PC-9 (cell line): ENCODE measurements at regions not wholly inside any gene's neighbourhood (a gene's known extent, or its start where the extent isn't known, plus 50 kb on each side); places are given as distances from the start of the nearest gene placed in this dataset.

Experiments
- BruUV-seq: library from RNA; stranded (reverse); fragments of 400-500 nt; replicated peaks from 2 replicates; lab custom pipeline; 2021; lab: Mats Ljungman, UMichigan
- CTCF ChIA-PET: fragments of 300-600 bp; sonication (Branson Sonifier 250); formaldehyde crosslinking; loops from one replicate; lab custom pipeline; 2022; ENCODE audit warnings: antibody characterized with exemption; lab: Charles Lee
- POLR2A ChIA-PET: fragments of 300-600 bp; sonication (Branson Sonifier 250); formaldehyde crosslinking; loops from one replicate; lab custom pipeline; 2022; ENCODE audit warnings: antibody characterized with exemption; ENCODE audit not compliant: unreplicated experiment; lab: Charles Lee
- DNase-seq, 2 experiments: peaks; one replicate each; pipeline versions ENCODE4 v3.0.0 to v3.0.0-alpha.2; 2015 to 2022; ENCODE audit warnings: mixed read lengths in 1 of 2
- H2AFZ ChIP-seq: fragments of 200-600 bp; sonication (generic); 2 replicates; pipeline ENCODE4 v1.8.1; 2017; ENCODE audit warnings: antibody characterized with exemption
- H3F3A ChIP-seq: fragments of 200-600 bp; sonication (generic); 2 replicates; pipeline ENCODE4 v1.8.1; 2017; ENCODE audit warnings: antibody characterized with exemption, mild to moderate bottlenecking, low read depth; ENCODE audit not compliant: insufficient read depth
- H3K27ac ChIP-seq: fragments of 200-600 bp; sonication (generic); 2 replicates; pipeline ENCODE4 v1.6.1; 2016; ENCODE audit warnings: mixed run types
- H3K27me3 ChIP-seq: fragments of 200-600 bp; sonication (generic); 2 replicates; pipeline ENCODE4 v1.6.1; 2016; ENCODE audit warnings: low read depth, mixed run types; ENCODE audit not compliant: insufficient read depth
- H3K36me3 ChIP-seq: fragments of 200-600 bp; sonication (generic); 2 replicates; pipeline ENCODE4 v1.6.1; 2016; ENCODE audit warnings: low read depth, mixed run types
- H3K4me1 ChIP-seq: fragments of 200-600 bp; sonication (generic); replicated peaks from 2 replicates; pipeline ENCODE4 v1.6.1; 2016; ENCODE audit warnings: mixed run types; ENCODE audit not compliant: insufficient read depth
- H3K4me2 ChIP-seq: fragments of 200-600 bp; sonication (generic); 2 replicates; pipeline ENCODE4 v1.6.1; 2017; ENCODE audit warnings: mixed run types
- H3K4me3 ChIP-seq: fragments of 200-600 bp; sonication (generic); 2 replicates; pipeline ENCODE4 v1.6.1; 2016; ENCODE audit warnings: mixed run types
- H3K79me2 ChIP-seq: fragments of 200-600 bp; sonication (generic); 2 replicates; pipeline ENCODE4 v1.6.1; 2017; ENCODE audit warnings: low read depth, mixed run types
- H3K9me2 ChIP-seq: fragments of 200-600 bp; sonication (generic); 2 replicates; pipeline ENCODE4 v1.8.1; 2017; ENCODE audit warnings: mild to moderate bottlenecking; ENCODE audit not compliant: insufficient read depth
- H3K9me3 ChIP-seq: fragments of 200-600 bp; sonication (generic); 2 replicates; pipeline ENCODE4 v1.8.1; 2016; ENCODE audit warnings: low read depth; ENCODE audit not compliant: insufficient read depth
- H4K20me1 ChIP-seq: fragments of 200-600 bp; sonication (generic); 2 replicates; pipeline ENCODE4 v1.8.1; 2017; ENCODE audit not compliant: insufficient read depth
- EZH2 ChIP-seq: fragments of 200-600 bp; sonication (generic); IDR thresholded peaks from 2 replicates; pipeline ENCODE4 v1.8.0; 2017; ENCODE audit warnings: antibody characterized with exemption, low read depth
- intact Hi-C: fragments of 100-400 bp; cut with micrococcal nuclease; formaldehyde crosslinking; loops from one replicate; pipeline ENCODE4 v1.10.0; 2022; ENCODE audit not compliant: unreplicated experiment
- TF ChIP-seq, protein P1 (sequence below): fragments of 200-600 bp; sonication (generic); conservative IDR thresholded peaks from 2 replicates; pipeline ENCODE4 v1.6.1; 2017; ENCODE audit warnings: mixed run types, antibody characterized with exemption, mild to moderate bottlenecking, moderate library complexity

DNA sequence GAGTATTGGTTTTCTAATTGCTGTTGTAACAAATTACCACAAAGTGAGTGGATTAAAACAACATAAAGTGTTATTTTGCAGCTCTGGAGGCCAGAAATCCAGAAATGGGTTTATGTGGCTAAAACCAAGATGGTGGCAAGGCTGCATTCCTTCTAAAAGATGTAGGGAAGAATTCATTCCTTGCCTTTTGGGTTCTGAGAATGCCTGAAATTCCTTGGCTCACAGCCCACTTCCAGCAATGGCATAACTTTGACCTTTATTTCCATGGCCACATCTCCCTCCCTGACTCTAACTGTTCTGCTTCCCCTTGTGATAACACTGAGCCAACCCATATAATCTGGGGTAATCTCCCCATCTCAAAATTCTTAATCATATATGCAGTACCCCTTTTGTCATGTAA is 269.6 kb upstream of the RPL38 start:
- H3K9me3 ChIP-seq = no peaks in the 10 kb centered on the region
- no peak overlapping the region for H3K27ac ChIP-seq
- H3F3A ChIP-seq = no peaks in the 10 kb centered on the region
- H3K4me1 ChIP-seq = no peaks in the 10 kb centered on the region
- intact Hi-C loops = no loop called here
- no peak overlapping the region for H3K4me3 ChIP-seq
- TF ChIP-seq EZH2 = no peak
- TF ChIP-seq, protein P1, sequence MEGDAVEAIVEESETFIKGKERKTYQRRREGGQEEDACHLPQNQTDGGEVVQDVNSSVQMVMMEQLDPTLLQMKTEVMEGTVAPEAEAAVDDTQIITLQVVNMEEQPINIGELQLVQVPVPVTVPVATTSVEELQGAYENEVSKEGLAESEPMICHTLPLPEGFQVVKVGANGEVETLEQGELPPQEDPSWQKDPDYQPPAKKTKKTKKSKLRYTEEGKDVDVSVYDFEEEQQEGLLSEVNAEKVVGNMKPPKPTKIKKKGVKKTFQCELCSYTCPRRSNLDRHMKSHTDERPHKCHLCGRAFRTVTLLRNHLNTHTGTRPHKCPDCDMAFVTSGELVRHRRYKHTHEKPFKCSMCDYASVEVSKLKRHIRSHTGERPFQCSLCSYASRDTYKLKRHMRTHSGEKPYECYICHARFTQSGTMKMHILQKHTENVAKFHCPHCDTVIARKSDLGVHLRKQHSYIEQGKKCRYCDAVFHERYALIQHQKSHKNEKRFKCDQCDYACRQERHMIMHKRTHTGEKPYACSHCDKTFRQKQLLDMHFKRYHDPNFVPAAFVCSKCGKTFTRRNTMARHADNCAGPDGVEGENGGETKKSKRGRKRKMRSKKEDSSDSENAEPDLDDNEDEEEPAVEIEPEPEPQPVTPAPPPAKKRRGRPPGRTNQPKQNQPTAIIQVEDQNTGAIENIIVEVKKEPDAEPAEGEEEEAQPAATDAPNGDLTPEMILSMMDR = no peak
- no peaks in the 10 kb centered on the region for H4K20me1 ChIP-seq
- H3K27me3 ChIP-seq = peaks cover 88% of the 10 kb centered on the region
- no peak for DNase-seq
- ChIA-PET CTCF (no interaction called here), POLR2A (no interaction called here)
- no peaks in the 10 kb centered on the region for H3K79me2 ChIP-seq
- no peak overlapping the region for H3K4me2 ChIP-seq
- no TSS peak for BruUV-seq
- no peak overlapping the region for H2AFZ ChIP-seq
- no peaks in the 10 kb centered on the region for H3K9me2 ChIP-seq
- no peaks in the 10 kb centered on the region for H3K36me3 ChIP-seq

- no peaks in the 10 kb centered on the region for H3K4me1 ChIP-seq
- BruUV-seq = no TSS peak
- H3K79me2 ChIP-seq = no peaks in the 10 kb centered on the region
- intact Hi-C loops = no loop called here
- H3K4me2 ChIP-seq = no peak overlapping the region
- no peak overlapping the region for H3K27ac ChIP-seq
- ChIA-PET POLR2A (no interaction called here), CTCF (no interaction called here)
- no peak for DNase-seq
- no peaks in the 10 kb centered on the region for H3K36me3 ChIP-seq
- H3F3A ChIP-seq = no peaks in the 10 kb centered on the region
- no peak overlapping the region for H3K4me3 ChIP-seq
- peaks cover 90% of the 10 kb centered on the region for H3K27me3 ChIP-seq
- H2AFZ ChIP-seq = no peak overlapping the region
- H3K9me2 ChIP-seq = no peaks in the 10 kb centered on the region
- TF ChIP-seq, protein P1 = no peak
- no peak for TF ChIP-seq EZH2
- H3K9me3 ChIP-seq = no peaks in the 10 kb centered on the region
- H4K20me1 ChIP-seq = no peaks in the 10 kb centered on the region
Observed at GRCh38 chr17:73934696-73935095, 268.8 kb upstream of the RPL38 start.

DNA sequence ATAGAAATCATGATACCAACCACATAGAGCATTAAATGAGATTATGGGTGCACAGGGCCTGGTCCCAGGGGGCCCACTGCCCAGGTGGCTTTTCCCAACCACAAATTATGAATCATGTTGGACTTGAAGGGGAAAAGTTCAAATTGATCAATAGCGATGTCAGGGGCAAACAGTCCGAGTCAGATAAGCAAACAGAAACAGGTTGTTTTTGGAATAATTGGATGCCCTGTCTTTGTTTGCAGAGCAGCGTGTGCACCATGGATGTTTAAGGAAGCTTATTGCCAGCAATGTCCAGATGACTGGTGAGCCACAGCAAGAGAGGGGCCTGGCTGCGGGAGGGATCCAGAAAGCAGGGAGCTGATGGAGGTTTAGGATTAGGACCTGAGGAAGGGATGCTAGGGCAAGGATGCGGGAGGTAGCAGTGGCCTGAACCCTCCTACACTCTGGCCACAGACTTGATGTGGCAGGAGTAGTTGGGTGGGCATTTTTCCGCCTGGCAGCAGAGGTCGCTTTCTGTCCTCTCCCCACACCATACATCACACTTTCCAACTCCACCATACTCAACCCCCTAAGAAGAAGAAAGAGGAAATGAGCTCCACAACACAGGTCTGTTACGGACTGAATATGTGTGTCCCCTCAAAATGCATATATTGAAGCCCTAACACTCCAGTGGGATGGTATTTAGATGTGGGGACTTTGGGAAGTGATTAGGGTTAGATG is 266.4 kb upstream of the RPL38 start:
- peaks cover 88% of the 10 kb centered on the region for H3K27me3 ChIP-seq
- CTCF ChIA-PET = no interaction called here
- intact Hi-C loops = no loop called here

More for the DNA sequence above, 266.4 kb upstream of the RPL38 start:
- Histone ChIP-seq H3K4me3 (no peak overlapping the region), H3F3A (no peaks in the 10 kb centered on the region), H3K79me2 (no peaks in the 10 kb centered on the region), H3K27ac (no peak overlapping the region), H3K4me1 (no peaks in the 10 kb centered on the region), H4K20me1 (no peaks in the 10 kb centered on the region), H3K4me2 (no peak overlapping the region), H3K9me3 (no peaks in the 10 kb centered on the region), H3K9me2 (no peaks in the 10 kb centered on the region), H3K36me3 (no peaks in the 10 kb centered on the region), H2AFZ (no peak overlapping the region)
- BruUV-seq = no TSS peak
- no peak for TF ChIP-seq EZH2
- TF ChIP-seq, protein P1 = no peak
- POLR2A ChIA-PET = no interaction called here
- no peak for DNase-seq
